ENCODE measurements at regions not wholly inside any gene's neighbourhood (a gene's known extent, or its start where the extent isn't known, plus 50 kb on each side); places are given as distances from the start of the nearest gene placed in this dataset.

- DNase-seq (ENCODE audit: extremely low read depth, low read depth): no peak
- TF ChIP-seq, protein P1, sequence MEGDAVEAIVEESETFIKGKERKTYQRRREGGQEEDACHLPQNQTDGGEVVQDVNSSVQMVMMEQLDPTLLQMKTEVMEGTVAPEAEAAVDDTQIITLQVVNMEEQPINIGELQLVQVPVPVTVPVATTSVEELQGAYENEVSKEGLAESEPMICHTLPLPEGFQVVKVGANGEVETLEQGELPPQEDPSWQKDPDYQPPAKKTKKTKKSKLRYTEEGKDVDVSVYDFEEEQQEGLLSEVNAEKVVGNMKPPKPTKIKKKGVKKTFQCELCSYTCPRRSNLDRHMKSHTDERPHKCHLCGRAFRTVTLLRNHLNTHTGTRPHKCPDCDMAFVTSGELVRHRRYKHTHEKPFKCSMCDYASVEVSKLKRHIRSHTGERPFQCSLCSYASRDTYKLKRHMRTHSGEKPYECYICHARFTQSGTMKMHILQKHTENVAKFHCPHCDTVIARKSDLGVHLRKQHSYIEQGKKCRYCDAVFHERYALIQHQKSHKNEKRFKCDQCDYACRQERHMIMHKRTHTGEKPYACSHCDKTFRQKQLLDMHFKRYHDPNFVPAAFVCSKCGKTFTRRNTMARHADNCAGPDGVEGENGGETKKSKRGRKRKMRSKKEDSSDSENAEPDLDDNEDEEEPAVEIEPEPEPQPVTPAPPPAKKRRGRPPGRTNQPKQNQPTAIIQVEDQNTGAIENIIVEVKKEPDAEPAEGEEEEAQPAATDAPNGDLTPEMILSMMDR (IDR thresholded peaks at IDR 0.05; ENCODE audit: low read depth, low read length): no peak
Measured at GRCh38 chr15:96390986-96391385, 60.5 kb downstream of the NR2F2 start.

GRCh38 chr15:96392380-96393208 is 62.1 kb downstream of the NR2F2 start:
- TF ChIP-seq, protein P1 (IDR thresholded peaks at IDR 0.05; ENCODE audit: low read depth, low read length): no peak
- no peak for DNase-seq (ENCODE audit: extremely low read depth, low read depth)

GRCh38 chr15:96393209-96393513 is 62.7 kb downstream of the NR2F2 start:
- TF ChIP-seq, protein P1 (IDR thresholded peaks at IDR 0.05; ENCODE audit: low read depth, low read length): no peak
- DNase-seq (ENCODE audit: extremely low read depth, low read depth): no peak

DNA sequence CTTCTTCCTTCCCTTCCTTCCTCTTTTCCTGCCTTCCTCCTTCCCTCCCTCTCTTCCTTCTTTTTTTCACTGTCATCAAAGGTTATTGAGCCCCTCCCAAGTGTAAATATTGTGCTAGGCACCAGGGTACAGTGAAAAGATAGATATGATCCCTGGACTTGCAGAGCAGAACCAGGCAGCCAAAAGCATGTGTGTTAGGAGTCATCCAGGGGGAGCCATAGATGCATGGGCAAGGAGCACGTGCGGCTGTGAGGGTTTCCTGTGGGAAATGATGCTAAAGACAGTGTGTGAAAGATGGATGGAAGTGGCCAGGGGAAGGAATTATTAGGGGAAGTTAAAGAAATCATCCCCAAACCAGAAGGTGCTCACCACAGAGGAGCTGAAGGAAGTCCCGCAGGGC is 65.2 kb downstream of the NR2F2 start:
- TF ChIP-seq, protein P1 (IDR thresholded peaks at IDR 0.05; ENCODE audit: low read depth, low read length): no peak

DNA sequence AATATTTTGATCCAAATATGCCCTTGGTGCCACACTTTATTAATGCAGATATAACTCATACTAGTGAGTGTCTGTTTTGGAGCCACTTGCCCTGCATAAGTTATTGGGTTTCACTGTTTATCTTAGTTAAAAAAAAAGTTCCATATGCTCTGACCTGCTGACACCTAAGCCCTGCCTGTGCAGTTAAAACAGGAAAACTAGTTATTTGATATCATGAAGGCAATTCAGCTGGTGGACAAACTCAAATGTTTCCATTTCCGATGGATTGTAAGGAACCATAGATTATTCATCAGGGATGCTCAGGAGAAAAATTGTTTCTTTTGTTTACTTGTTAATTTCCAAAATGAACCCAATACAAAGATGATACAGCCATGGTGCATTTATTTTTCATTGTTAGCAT is 68.3 kb downstream of the NR2F2 start:
- TF ChIP-seq, protein P1 (IDR thresholded peaks at IDR 0.05; ENCODE audit: low read depth, low read length): no peak
- DNase-seq (ENCODE audit: extremely low read depth, low read depth): no peak

More for the DNA sequence above, 65.2 kb downstream of the NR2F2 start:
- no peak for DNase-seq (ENCODE audit: extremely low read depth, low read depth)

- TF ChIP-seq, protein P1 (IDR thresholded peaks at IDR 0.05; ENCODE audit: low read depth, low read length): no peak
- no peak for DNase-seq (ENCODE audit: extremely low read depth, low read depth)
Measured at GRCh38 chr15:96402403-96402802, 71.9 kb downstream of the NR2F2 start.

GRCh38 chr15:96403071-96403470 is 72.6 kb downstream of the NR2F2 start:
- TF ChIP-seq, protein P1 (IDR thresholded peaks at IDR 0.05; ENCODE audit: low read depth, low read length): no peak
- no peak for DNase-seq (ENCODE audit: extremely low read depth, low read depth)

Measured in AG09319 (cell line).